ENCODE measurements at regions not wholly inside any gene's neighbourhood (a gene's known extent, or its start where the extent isn't known, plus 50 kb on each side); places are given as distances from the start of the nearest gene placed in this dataset.

- TF ChIP-seq, protein P1, sequence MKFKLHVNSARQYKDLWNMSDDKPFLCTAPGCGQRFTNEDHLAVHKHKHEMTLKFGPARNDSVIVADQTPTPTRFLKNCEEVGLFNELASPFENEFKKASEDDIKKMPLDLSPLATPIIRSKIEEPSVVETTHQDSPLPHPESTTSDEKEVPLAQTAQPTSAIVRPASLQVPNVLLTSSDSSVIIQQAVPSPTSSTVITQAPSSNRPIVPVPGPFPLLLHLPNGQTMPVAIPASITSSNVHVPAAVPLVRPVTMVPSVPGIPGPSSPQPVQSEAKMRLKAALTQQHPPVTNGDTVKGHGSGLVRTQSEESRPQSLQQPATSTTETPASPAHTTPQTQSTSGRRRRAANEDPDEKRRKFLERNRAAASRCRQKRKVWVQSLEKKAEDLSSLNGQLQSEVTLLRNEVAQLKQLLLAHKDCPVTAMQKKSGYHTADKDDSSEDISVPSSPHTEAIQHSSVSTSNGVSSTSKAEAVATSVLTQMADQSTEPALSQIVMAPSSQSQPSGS (CRISPR knock-in tag; IDR thresholded peaks at IDR 0.05; ENCODE audit: borderline replicate concordance, low read depth) = no peak
- no peak for TF ChIP-seq ZNF423 (CRISPR knock-in tag; IDR thresholded peaks at IDR 0.05)
- no peak for TF ChIP-seq HMGXB4 (CRISPR knock-in tag; IDR thresholded peaks at IDR 0.05)
- no peak for TF ChIP-seq ZBTB43 (CRISPR knock-in tag; IDR thresholded peaks at IDR 0.05)
Measured at GRCh38 chr18:1496096-1496495, 591.4 kb downstream of the ADCYAP1 start (continued).

- no peak for DNase-seq (ENCODE audit: low spot score)
- Mint-ChIP-seq H3K4me1 (no peaks in the 10 kb centered on the region), H3K36me3 (peaks cover 16% of the 10 kb centered on the region), H3K9me3 (peaks cover 35% of the 10 kb centered on the region), H3K27me3 (ENCODE audit: low read depth) (0 out of 2 replicates have a peak, but pooled peaks cover 2% of the 10 kb centered on the region), H3K27ac (no peak overlapping the region), H3K4me3 (no peak overlapping the region)
- ChIA-PET POLR2A (no interaction called here), CTCF (no interaction called here)
- no peak for TF ChIP-seq USF2 (CRISPR knock-in tag; IDR thresholded peaks at IDR 0.05)
- no peak for ATAC-seq
Measured at GRCh38 chr18:1498216-1498615, 593.5 kb downstream of the ADCYAP1 start.

- ATAC-seq (no peak), DNase-seq (ENCODE audit: low spot score) (no peak)
- H3K27ac Mint-ChIP-seq = no peak overlapping the region
- H3K36me3 Mint-ChIP-seq = peaks cover 16% of the 10 kb centered on the region
- CTCF ChIA-PET = no interaction called here
- H3K4me3 Mint-ChIP-seq = no peak overlapping the region
- peaks cover 28% of the 10 kb centered on the region for H3K9me3 Mint-ChIP-seq
- no peaks in the 10 kb centered on the region for H3K4me1 Mint-ChIP-seq
- no peak for TF ChIP-seq GRHL2 (CRISPR knock-in tag; IDR thresholded peaks at IDR 0.05; ENCODE audit: insufficient replicate concordance, severe bottlenecking)
- TF ChIP-seq, protein P2, sequence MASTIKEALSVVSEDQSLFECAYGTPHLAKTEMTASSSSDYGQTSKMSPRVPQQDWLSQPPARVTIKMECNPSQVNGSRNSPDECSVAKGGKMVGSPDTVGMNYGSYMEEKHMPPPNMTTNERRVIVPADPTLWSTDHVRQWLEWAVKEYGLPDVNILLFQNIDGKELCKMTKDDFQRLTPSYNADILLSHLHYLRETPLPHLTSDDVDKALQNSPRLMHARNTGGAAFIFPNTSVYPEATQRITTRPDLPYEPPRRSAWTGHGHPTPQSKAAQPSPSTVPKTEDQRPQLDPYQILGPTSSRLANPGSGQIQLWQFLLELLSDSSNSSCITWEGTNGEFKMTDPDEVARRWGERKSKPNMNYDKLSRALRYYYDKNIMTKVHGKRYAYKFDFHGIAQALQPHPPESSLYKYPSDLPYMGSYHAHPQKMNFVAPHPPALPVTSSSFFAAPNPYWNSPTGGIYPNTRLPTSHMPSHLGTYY (CRISPR knock-in tag; IDR thresholded peaks at IDR 0.05) = no peak
- no peak for TF ChIP-seq MYBL2 (CRISPR knock-in tag; IDR thresholded peaks at IDR 0.05)
- no peak for TF ChIP-seq EMX1 (CRISPR knock-in tag; IDR thresholded peaks at IDR 0.05)
- no peak for TF ChIP-seq E2F4 (CRISPR knock-in tag; IDR thresholded peaks at IDR 0.05; ENCODE audit: borderline replicate concordance, low read depth)
- no peak for TF ChIP-seq NR3C1 (CRISPR knock-in tag; conservative IDR thresholded peaks at IDR 0.05; ENCODE audit: low read depth)
- no peak for TF ChIP-seq ZBTB43 (CRISPR knock-in tag; IDR thresholded peaks at IDR 0.05)
- no peak for TF ChIP-seq OVOL2 (CRISPR knock-in tag; IDR thresholded peaks at IDR 0.05; ENCODE audit: borderline replicate concordance)
- TF ChIP-seq TCF7 (CRISPR knock-in tag; IDR thresholded peaks at IDR 0.05; ENCODE audit: low read depth) = no peak
- POLR2A ChIA-PET = no interaction called here
- 0 out of 2 replicates have a peak, but pooled peaks cover 2% of the 10 kb centered on the region for H3K27me3 Mint-ChIP-seq (ENCODE audit: low read depth)
Measured at GRCh38 chr18:1499265-1499664, 594.6 kb downstream of the ADCYAP1 start.

All from WTC11 (cell line).